ENCODE measurements at regions not wholly inside any gene's neighbourhood (a gene's known extent, or its start where the extent isn't known, plus 50 kb on each side); places are given as distances from the start of the nearest gene placed in this dataset.

- no TSS peak for BruUV-seq (replicated peaks)
- intact Hi-C loops (cut with micrococcal nuclease): no loop called here
- Mint-ChIP-seq H3K36me3 (ENCODE audit: insufficient read depth, unreplicated experiment) (no peaks in the 10 kb centered on the region), H3K27me3 (ENCODE audit: insufficient read depth, unreplicated experiment) (no peaks in the 10 kb centered on the region), H3K4me3 (ENCODE audit: unreplicated experiment) (no peak overlapping the region), H3K4me1 (ENCODE audit: insufficient read depth, unreplicated experiment) (peaks cover 5% of the 10 kb centered on the region), H3K9me3 (ENCODE audit: unreplicated experiment) (no peaks in the 10 kb centered on the region), H3K27ac (ENCODE audit: low read depth, unreplicated experiment) (no peak overlapping the region)
- no peak for DNase-seq (ENCODE audit: unreplicated experiment)
- CTCF ChIA-PET: no interaction called here
- POLR2A ChIA-PET: no interaction called here
- TF ChIP-seq CTCF (IDR thresholded peaks at IDR 0.05; ENCODE audit: unreplicated experiment): no peak
Observed at GRCh38 chr4:138413273-138413672, 171.1 kb upstream of the SLC7A11 start.

- Mint-ChIP-seq H3K27me3 (ENCODE audit: insufficient read depth, unreplicated experiment) (no peaks in the 10 kb centered on the region), H3K9me3 (ENCODE audit: unreplicated experiment) (no peaks in the 10 kb centered on the region), H3K36me3 (ENCODE audit: insufficient read depth, unreplicated experiment) (no peaks in the 10 kb centered on the region), H3K4me3 (ENCODE audit: unreplicated experiment) (no peak overlapping the region), H3K27ac (ENCODE audit: low read depth, unreplicated experiment) (no peak overlapping the region), H3K4me1 (ENCODE audit: insufficient read depth, unreplicated experiment) (peaks cover 3% of the 10 kb centered on the region)
- no peak for TF ChIP-seq CTCF (IDR thresholded peaks at IDR 0.05; ENCODE audit: unreplicated experiment)
- ChIA-PET POLR2A (no interaction called here), CTCF (interaction anchor here (0.6 kb wide), 1 partner anchor 11 kb away, joined by 3 read pairs; no protein-coding TSS in a partner anchor)
- no peak for DNase-seq (ENCODE audit: unreplicated experiment)
- intact Hi-C loops (cut with micrococcal nuclease): no loop called here
- no TSS peak for BruUV-seq (replicated peaks)
Observed at GRCh38 chr4:138412847-138413246, 170.7 kb upstream of the SLC7A11 start.

- ChIA-PET POLR2A (no interaction called here), CTCF (interaction anchor here (0.6 to 0.7 kb wide), 4 partner anchors 18 to 699 kb away, joined by 3 to 5 read pairs (median 4); no protein-coding TSS in a partner anchor)
- Mint-ChIP-seq H3K9me3 (ENCODE audit: unreplicated experiment) (no peaks in the 10 kb centered on the region), H3K4me3 (ENCODE audit: unreplicated experiment) (no peak overlapping the region), H3K27me3 (ENCODE audit: insufficient read depth, unreplicated experiment) (no peaks in the 10 kb centered on the region), H3K27ac (ENCODE audit: low read depth, unreplicated experiment) (no peak overlapping the region), H3K4me1 (ENCODE audit: insufficient read depth, unreplicated experiment) (peaks cover 20% of the 10 kb centered on the region), H3K36me3 (ENCODE audit: insufficient read depth, unreplicated experiment) (no peaks in the 10 kb centered on the region)
- TF ChIP-seq CTCF (IDR thresholded peaks at IDR 0.05; ENCODE audit: unreplicated experiment): no peak
- no peak for DNase-seq (ENCODE audit: unreplicated experiment)
- no TSS peak for BruUV-seq (replicated peaks)
- intact Hi-C loops (cut with micrococcal nuclease): no loop called here
Observed at GRCh38 chr4:138410266-138410665, 168.1 kb upstream of the SLC7A11 start.

- Mint-ChIP-seq H3K36me3 (ENCODE audit: insufficient read depth, unreplicated experiment) (no peaks in the 10 kb centered on the region), H3K4me1 (ENCODE audit: insufficient read depth, unreplicated experiment) (peaks cover 26% of the 10 kb centered on the region), H3K27me3 (ENCODE audit: insufficient read depth, unreplicated experiment) (no peaks in the 10 kb centered on the region), H3K27ac (ENCODE audit: low read depth, unreplicated experiment) (no peak overlapping the region), H3K4me3 (ENCODE audit: unreplicated experiment) (no peak overlapping the region), H3K9me3 (ENCODE audit: unreplicated experiment) (no peaks in the 10 kb centered on the region)
- ChIA-PET CTCF (interaction anchor here (0.6 kb wide), 2 partner anchors 77 to 700 kb away, joined by 3 to 4 read pairs; no protein-coding TSS in a partner anchor), POLR2A (no interaction called here)
- BruUV-seq (replicated peaks): no TSS peak
- intact Hi-C loops (cut with micrococcal nuclease): no loop called here
- TF ChIP-seq CTCF (IDR thresholded peaks at IDR 0.05; ENCODE audit: unreplicated experiment): no peak
- DNase-seq (ENCODE audit: unreplicated experiment): no peak
Observed at GRCh38 chr4:138409670-138410069, 167.5 kb upstream of the SLC7A11 start.

Measured in MCF 10A (cell line).